Endothelial cell (in vitro differentiated cells): ENCODE measurements at regions not wholly inside any gene's neighbourhood (a gene's known extent, or its start where the extent isn't known, plus 50 kb on each side); places are given as distances from the start of the nearest gene placed in this dataset.

Source experiments
- DNase-seq: peaks from one replicate; pipeline ENCODE4 v3.0.0; 2021; ENCODE audit warnings: low spot score
- H3K27ac Mint-ChIP-seq: one replicate; pipeline ENCODE4 v1.8.0; 2021; ENCODE audit warnings: mixed read lengths, inconsistent platforms; ENCODE audit not compliant: unreplicated experiment
- H3K27me3 Mint-ChIP-seq: one replicate; pipeline ENCODE4 v1.8.0; 2021; ENCODE audit warnings: mild to moderate bottlenecking, moderate library complexity, mixed read lengths, inconsistent platforms; ENCODE audit not compliant: unreplicated experiment
- H3K36me3 Mint-ChIP-seq: one replicate; pipeline ENCODE4 v1.8.0; 2021; ENCODE audit warnings: mild to moderate bottlenecking, low read depth, mixed read lengths, inconsistent platforms; ENCODE audit not compliant: unreplicated experiment
- H3K4me1 Mint-ChIP-seq: one replicate; pipeline ENCODE4 v1.8.0; 2021; ENCODE audit warnings: mild to moderate bottlenecking, mixed read lengths, inconsistent platforms; ENCODE audit not compliant: unreplicated experiment
- H3K4me3 Mint-ChIP-seq: one replicate; pipeline ENCODE4 v1.8.0; 2021; ENCODE audit warnings: mild to moderate bottlenecking, mixed read lengths, inconsistent platforms; ENCODE audit not compliant: unreplicated experiment
- H3K9me3 Mint-ChIP-seq: one replicate; pipeline ENCODE4 v1.8.0; 2021; ENCODE audit warnings: mixed read lengths, inconsistent platforms; ENCODE audit not compliant: unreplicated experiment
- CTCF ChIP-seq: fragments of 200-600 bp; sonication (generic); IDR thresholded peaks from one replicate; pipeline ENCODE4 v1.5.0; 2021; ENCODE audit warnings: antibody characterized with exemption; ENCODE audit not compliant: unreplicated experiment

- Mint-ChIP-seq H3K36me3 (no peaks in the 10 kb centered on the region), H3K27me3 (no peaks in the 10 kb centered on the region), H3K27ac (no peak overlapping the region), H3K9me3 (no peaks in the 10 kb centered on the region), H3K4me1 (peaks cover 10% of the 10 kb centered on the region), H3K4me3 (no peak overlapping the region)
- DNase-seq, result no peak
- TF ChIP-seq CTCF, result no peak
Observed at GRCh38 chr6:84910906-84911607, 146.7 kb upstream of the TBX18 start.

GRCh38 chr6:84908304-84908904 is 144.0 kb upstream of the TBX18 start:
- no peak overlapping the region for H3K4me3 Mint-ChIP-seq
- H3K9me3 Mint-ChIP-seq, result no peaks in the 10 kb centered on the region
- TF ChIP-seq CTCF, result no peak
- no peaks in the 10 kb centered on the region for H3K36me3 Mint-ChIP-seq
- no peak overlapping the region for H3K27ac Mint-ChIP-seq
- no peak for DNase-seq
- H3K4me1 Mint-ChIP-seq, result peaks cover 6% of the 10 kb centered on the region
- peaks cover 1% of the 10 kb centered on the region for H3K27me3 Mint-ChIP-seq

- Mint-ChIP-seq H3K4me3 (no peak overlapping the region), H3K27ac (no peak overlapping the region), H3K4me1 (peaks cover 6% of the 10 kb centered on the region), H3K9me3 (no peaks in the 10 kb centered on the region), H3K27me3 (peaks cover 1% of the 10 kb centered on the region), H3K36me3 (no peaks in the 10 kb centered on the region)
- no peak for DNase-seq
- no peak for TF ChIP-seq CTCF
Observed at GRCh38 chr6:84906514-84906913, 142.1 kb upstream of the TBX18 start.

GRCh38 chr6:84905823-84906222 is 141.4 kb upstream of the TBX18 start:
- Mint-ChIP-seq H3K27me3 (peaks cover 1% of the 10 kb centered on the region), H3K36me3 (no peaks in the 10 kb centered on the region)

More at GRCh38 chr6:84905823-84906222, 141.4 kb upstream of the TBX18 start:
- no peak for DNase-seq
- H3K27ac Mint-ChIP-seq, result no peak overlapping the region
- no peak overlapping the region for H3K4me3 Mint-ChIP-seq
- TF ChIP-seq CTCF, result no peak
- H3K9me3 Mint-ChIP-seq, result no peaks in the 10 kb centered on the region
- peaks cover 1% of the 10 kb centered on the region for H3K4me1 Mint-ChIP-seq
